GM19463 (cell line): ENCODE measurements at regions not wholly inside any gene's neighbourhood (a gene's known extent, or its start where the extent isn't known, plus 50 kb on each side); places are given as distances from the start of the nearest gene placed in this dataset.

Experiments
- ATAC-seq: cut with Tn5 transposase; IDR thresholded peaks from one replicate; pipeline ENCODE4 v1.9.1; 2021; ENCODE audit warnings: mild to moderate bottlenecking, moderate library complexity; ENCODE audit not compliant: unreplicated experiment

- ATAC-seq, result no peak
These were observed 157.2 kb upstream of the FOXF1 start for GRCh38 chr16:86353148-86353547.

GRCh38 chr16:86353948-86354347, 156.4 kb upstream of the FOXF1 start:
- ATAC-seq, result no peak

GRCh38 chr16:86354641-86355513, 155.4 kb upstream of the FOXF1 start:
- no peak for ATAC-seq

- ATAC-seq, result no peak
These were observed 154.8 kb upstream of the FOXF1 start for GRCh38 chr16:86355531-86355930.

- no peak for ATAC-seq
These were observed 154.4 kb upstream of the FOXF1 start for GRCh38 chr16:86355951-86356350.

GRCh38 chr16:86356804-86357203, 153.5 kb upstream of the FOXF1 start:
- ATAC-seq, result no peak

GRCh38 chr16:86357303-86357702, 153.0 kb upstream of the FOXF1 start:
- ATAC-seq, result no peak

- ATAC-seq, result no peak
These were observed 152.4 kb upstream of the FOXF1 start for GRCh38 chr16:86357950-86358349.

GRCh38 chr16:86359571-86359970, 150.8 kb upstream of the FOXF1 start:
- no peak for ATAC-seq

GRCh38 chr16:86362155-86362849, 148.0 kb upstream of the FOXF1 start:
- ATAC-seq, result no peak

GRCh38 chr16:86363057-86363490, 147.3 kb upstream of the FOXF1 start:
- no peak for ATAC-seq

GRCh38 chr16:86363836-86364618, 146.3 kb upstream of the FOXF1 start:
- no peak for ATAC-seq

GRCh38 chr16:86364653-86365380, 145.5 kb upstream of the FOXF1 start:
- ATAC-seq, result no peak

- no peak for ATAC-seq
These were observed 144.6 kb upstream of the FOXF1 start for GRCh38 chr16:86365513-86366273.

- no peak for ATAC-seq
These were observed 143.8 kb upstream of the FOXF1 start for GRCh38 chr16:86366481-86366880.

GRCh38 chr16:86367291-86368072, 142.8 kb upstream of the FOXF1 start:
- ATAC-seq, result no peak

- no peak for ATAC-seq
These were observed 142.1 kb upstream of the FOXF1 start for GRCh38 chr16:86368261-86368660.

GRCh38 chr16:86370062-86370461, 140.3 kb upstream of the FOXF1 start:
- ATAC-seq, result no peak

- no peak for ATAC-seq
These were observed 139.1 kb upstream of the FOXF1 start for GRCh38 chr16:86371083-86371803.
